Left hindlimb (tissue), 1 donor: ENCODE measurements at regions not wholly inside any gene's neighbourhood (a gene's known extent, or its start where the extent isn't known, plus 50 kb on each side); places are given as distances from the start of the nearest gene placed in this dataset.
"Not testable (repeated sequence)": the region's sequence is repeated elsewhere in the genome, so short reads cannot be mapped to it uniquely, and the experiment has no call there.

Experiments used
- DNase-seq: peaks from one replicate; pipeline ENCODE4 v3.0.0-alpha.2; 2018

GRCh38 chr20:54794110-54794509 is 318.7 kb downstream of the DOK5 start:
- DNase-seq, result no peak

DNA sequence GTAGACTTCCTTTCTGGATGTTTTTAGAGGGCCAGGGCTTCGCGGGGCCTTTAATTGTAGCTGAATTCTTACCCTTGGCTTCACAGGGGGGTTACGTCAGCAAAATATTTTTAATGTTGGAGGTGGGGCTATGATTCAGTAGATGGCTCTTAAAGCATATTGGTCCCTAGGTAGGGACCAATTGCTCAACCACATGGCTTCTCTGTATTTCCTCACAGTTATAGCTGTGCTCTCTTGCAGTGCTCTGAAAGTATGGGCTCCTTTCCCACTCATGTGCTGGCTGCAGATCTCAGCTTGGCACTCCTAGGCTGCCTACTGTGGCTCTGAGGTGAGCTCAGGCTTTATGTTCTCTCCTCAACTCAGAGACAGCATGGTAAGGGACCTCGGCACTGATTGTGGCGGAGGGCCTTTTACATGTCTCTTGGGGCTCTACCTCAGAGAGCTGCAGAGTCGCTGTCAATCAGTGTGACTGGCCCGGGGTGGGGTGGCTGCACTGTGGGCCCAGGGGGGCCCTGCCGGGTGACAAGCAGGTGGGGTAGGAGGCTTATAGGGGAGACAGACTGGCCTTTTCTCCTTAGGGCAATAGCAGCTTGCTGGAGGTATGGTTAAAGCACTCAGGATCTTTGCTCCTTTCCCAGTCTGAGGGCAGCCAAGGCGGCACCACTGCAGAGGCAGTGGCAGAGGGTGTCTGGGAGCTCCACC is 318.0 kb downstream of the DOK5 start:
- no peak for DNase-seq

- no peak for DNase-seq
These were observed 317.3 kb downstream of the DOK5 start for GRCh38 chr20:54792688-54793087.

- DNase-seq, result not testable (repeated sequence)
These were observed 312.9 kb downstream of the DOK5 start for GRCh38 chr20:54788260-54788659.

GRCh38 chr20:54782758-54783157 is 307.4 kb downstream of the DOK5 start:
- not testable (repeated sequence) for DNase-seq

DNA sequence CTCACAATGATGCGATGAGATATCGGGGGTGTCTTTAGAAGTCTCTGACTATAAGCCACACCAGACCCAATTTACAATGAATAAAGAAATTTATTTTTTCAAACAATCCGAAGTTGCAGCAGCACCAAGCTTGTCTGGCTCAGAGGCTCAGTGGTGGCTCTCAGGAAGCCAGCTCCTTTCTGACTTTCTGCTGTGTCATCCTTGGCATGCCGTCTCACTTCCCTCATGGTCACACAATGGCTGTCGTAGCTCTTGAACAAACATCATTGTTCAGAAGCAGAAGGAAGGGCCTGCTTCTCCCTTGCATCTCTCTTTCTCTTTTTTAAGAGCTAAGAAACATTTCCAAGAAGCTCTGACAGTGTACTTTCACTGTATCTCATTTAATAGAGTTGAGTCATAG is 299.0 kb downstream of the DOK5 start:
- no peak for DNase-seq

GRCh38 chr20:54773643-54774000 is 298.2 kb downstream of the DOK5 start:
- no peak for DNase-seq

GRCh38 chr20:54772893-54773642 is 297.7 kb downstream of the DOK5 start:
- DNase-seq, result no peak

- DNase-seq, result no peak
These were observed 291.1 kb downstream of the DOK5 start for GRCh38 chr20:54766483-54766882.

DNA sequence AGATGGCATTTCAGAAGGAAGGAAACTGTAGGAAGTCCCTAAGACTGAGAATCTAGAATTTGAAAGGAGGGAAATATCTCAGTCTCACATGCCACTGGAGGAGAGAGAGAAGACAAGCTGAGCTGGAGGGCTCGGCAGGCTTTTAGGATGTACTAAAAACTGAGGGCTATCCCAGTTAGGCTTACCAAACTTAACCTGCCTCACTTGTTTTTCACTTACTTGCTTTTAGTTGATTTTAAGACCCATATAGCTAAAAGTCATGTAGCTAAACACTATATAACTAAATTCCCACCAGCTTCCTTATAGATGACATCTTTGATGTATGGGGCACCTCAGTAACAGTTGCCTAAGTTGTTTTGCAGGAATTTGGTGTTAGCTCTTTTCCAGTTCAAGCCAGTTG is 288.0 kb downstream of the DOK5 start:
- DNase-seq, result no peak

DNA sequence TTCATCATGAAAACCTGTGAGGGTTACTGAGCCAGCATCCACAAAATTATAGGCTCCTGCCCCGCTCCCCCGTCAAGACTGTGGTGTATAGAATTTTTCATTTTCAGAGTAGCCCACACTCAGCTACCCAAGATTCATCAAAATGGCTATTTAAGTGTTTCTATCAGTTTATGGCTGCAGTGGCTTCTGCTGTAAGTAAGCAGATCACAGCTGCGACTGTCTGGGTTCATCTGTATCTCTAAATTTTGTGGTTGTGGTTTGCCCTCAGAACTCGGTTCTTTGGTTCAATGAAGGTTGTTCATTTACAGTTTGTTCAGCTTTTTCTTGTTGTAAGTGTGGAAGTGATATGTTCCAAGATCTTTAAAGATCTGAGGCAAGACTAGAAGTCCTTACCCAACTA is 284.2 kb downstream of the DOK5 start:
- no peak for DNase-seq

GRCh38 chr20:54746796-54747195 is 271.4 kb downstream of the DOK5 start:
- no peak for DNase-seq

- DNase-seq, result no peak
These were observed 270.4 kb downstream of the DOK5 start for GRCh38 chr20:54745780-54746179.

- no peak for DNase-seq
These were observed 268.7 kb downstream of the DOK5 start for GRCh38 chr20:54744097-54744496.

DNA sequence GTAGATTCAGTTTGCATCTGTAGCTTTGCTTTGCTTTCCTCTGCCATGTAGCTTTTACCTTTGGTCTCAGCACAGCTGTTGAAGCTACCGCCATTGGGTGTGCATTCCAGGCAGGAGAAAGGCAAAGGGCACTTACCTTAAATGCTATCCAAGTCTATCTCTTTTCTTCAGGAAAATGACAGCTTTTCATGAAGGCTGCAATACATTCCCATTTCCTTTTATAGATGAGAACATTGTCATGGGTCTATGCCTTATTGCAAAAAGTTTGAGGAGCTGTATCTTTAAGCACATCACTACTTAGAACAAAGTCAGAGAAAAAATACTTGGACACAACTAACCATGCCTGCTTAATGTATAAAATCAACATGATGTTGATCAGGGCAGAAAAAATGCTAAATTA is 266.8 kb downstream of the DOK5 start:
- no peak for DNase-seq

DNA sequence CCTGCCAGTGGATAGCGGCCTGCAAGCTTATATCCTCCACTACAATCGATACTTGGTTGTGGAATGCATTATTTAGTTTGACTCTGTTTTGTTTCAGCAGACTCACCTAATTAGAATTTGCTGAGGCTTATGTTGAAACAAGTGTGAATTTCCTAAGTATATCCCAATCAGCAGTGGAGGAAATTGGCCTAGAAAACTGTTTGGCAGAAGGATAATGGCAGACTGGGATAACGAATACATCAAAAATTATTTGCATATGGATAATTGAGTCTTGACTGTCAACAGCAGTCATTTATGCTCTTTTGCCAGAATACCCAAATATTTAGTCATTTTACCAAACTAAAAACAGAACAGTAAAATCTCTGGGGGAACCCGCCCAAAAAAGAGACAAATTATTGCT is 261.0 kb downstream of the DOK5 start:
- no peak for DNase-seq

GRCh38 chr20:54733687-54734086 is 258.3 kb downstream of the DOK5 start:
- no peak for DNase-seq

GRCh38 chr20:54727490-54727889 is 252.1 kb downstream of the DOK5 start:
- no peak for DNase-seq

DNA sequence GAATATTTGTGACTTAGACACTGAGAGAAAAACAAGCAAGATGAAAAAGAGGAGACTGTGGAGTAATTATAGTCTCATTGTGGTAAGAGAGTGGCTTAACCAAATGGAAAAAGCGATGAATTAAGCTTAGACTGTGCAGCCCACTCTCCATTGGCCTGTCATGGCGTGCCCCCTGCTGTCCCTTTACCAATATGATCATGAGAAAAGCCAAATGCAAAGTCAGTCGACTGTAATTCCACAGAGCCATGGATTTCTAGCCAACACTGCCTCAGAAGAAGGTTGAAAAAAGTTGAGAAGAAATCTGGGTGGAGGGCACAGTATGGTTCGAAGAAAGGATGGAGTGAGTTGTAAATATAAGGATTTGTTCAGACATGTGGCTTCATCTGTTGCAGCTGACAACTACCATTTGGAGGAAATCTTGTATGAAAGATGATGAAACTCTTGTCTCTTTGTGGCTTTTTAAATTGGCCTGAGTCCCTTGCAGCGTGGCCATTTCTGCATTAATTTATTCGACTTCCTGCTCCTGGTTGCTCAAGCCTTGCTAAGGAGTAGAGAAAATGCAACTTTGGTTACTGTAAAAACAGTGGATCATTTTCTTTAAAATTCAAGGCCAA is 251.4 kb downstream of the DOK5 start:
- no peak for DNase-seq

DNA sequence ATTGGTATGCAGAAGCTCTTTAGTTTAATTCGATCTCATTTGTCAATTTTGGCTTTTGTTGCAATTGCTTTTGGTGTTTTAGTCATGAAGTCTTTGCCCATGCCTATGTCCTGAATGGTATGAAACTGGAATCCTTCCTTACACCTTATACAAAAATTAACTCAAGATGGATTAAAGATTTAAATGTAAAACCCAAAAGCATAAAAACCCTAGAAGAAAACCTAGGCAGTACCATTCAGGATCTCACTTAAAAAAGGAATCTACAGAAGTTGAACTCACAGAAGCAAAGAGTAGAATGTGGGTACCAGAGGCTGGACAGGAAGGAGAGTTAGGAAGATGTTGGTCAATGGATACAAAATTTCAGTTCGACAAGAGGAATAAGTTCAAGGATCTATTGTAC is 249.9 kb downstream of the DOK5 start:
- DNase-seq, result not testable (repeated sequence)

DNA sequence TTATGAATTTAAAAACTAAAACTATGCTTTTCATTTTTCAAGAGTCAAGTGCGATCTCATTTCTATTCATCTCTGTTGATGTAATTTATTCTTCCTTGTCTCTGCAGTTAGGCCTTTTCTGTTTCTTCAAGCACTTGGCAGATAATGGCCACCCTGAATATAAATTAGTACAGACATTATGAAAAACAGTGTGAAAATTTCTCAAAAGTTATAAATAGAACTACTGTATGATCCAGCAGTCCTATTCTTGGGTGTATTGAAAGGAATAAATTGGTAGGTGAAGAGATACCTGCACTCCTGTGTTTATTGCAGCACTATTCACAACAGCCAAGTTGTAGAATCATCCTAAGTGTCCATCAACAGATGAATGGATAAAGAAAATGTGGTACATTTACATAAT is 248.3 kb downstream of the DOK5 start:
- no peak for DNase-seq

- DNase-seq, result no peak
These were observed 242.6 kb downstream of the DOK5 start for GRCh38 chr20:54717983-54718382.

DNA sequence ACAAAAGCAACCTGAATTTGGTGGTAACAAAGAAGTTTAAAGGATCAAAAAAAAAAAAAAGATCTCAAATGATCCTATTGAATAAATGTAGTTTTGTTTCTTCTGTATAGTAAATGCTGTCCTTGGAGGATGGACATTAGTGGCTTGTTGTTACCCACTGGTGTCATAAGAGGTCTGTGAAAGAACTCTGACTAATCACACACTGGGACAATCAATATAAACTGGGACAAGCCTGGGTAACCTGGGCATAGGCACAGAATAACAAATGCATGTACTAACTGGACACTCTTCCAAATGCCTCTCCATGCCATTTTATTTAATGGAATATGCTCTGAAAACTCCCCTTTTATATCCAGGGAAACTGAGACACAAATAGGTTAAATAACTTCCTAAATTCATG is 241.4 kb downstream of the DOK5 start:
- DNase-seq, result no peak

DNA sequence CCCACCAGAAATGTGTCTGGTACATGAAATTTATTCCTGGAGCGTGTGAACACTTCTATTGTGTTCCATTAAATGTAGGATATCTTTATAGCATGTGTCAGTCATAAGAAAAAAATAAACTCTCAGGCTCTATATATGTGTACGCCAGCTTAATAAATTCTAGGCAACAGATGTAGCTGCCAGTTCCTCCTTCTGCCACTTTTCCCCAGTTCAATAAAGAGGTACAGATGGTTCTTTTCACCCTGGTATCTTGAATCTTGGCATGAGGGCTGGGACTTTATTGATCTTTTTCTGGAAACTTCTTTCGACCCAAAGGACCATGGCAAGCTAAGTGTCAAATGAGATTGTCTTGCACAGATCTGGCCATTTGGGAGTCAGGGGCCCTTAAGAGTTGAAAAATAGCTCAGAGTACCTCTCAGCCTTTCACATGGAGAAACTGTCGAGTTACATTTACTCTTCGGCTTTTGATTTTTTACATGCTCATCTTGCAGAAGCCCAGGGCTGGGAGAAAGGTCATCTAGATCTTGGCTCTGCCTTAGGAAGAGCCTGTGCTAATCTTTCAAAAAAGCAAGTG is 240.9 kb downstream of the DOK5 start:
- DNase-seq, result no peak
